Kidney (tissue), 13 donors: ENCODE measurements at regions not wholly inside any gene's neighbourhood (a gene's known extent, or its start where the extent isn't known, plus 50 kb on each side); places are given as distances from the start of the nearest gene placed in this dataset.

Experiments
- DNase-seq, 5 donors: peaks; one replicate each; pipeline ENCODE4 v3.0.0-alpha.2; 2013 to 2020
- FAIRE-seq: peaks from 2 replicates; lab custom pipeline; 2012; peaks lifted over from hg19 to GRCh38; lab: Jason Lieb, UNC
- H3K27ac ChIP-seq, 2 donors: one replicate each; pipeline ENCODE4 v1.7.0; 2013; ENCODE audit warnings: low read depth in 2 of 2, low read length in 2 of 2, inconsistent platforms in 1 of 2
- H3K27me3 ChIP-seq: one replicate; pipeline ENCODE4 v1.7.1; 2013; ENCODE audit warnings: low read length, inconsistent platforms; ENCODE audit not compliant: control insufficient read depth, insufficient read depth
- H3K36me3 ChIP-seq, 3 donors: one replicate each; pipeline versions ENCODE4 v1.7.0 to v1.7.1; 2013; ENCODE audit warnings: low read length in 3 of 3, control low read depth in 1 of 3, inconsistent platforms in 1 of 3; ENCODE audit not compliant: insufficient read depth in 3 of 3, control insufficient read depth in 2 of 3
- H3K4me1 ChIP-seq, 3 donors: one replicate each; pipeline versions ENCODE4 v1.7.0 to v1.7.1; 2013; ENCODE audit warnings: low read length in 3 of 3, inconsistent platforms in 1 of 3, low read depth in 1 of 3; ENCODE audit not compliant: control insufficient read depth in 2 of 3, insufficient read depth in 2 of 3
- H3K4me3 ChIP-seq, 3 donors: one replicate each; pipeline versions ENCODE4 v1.7.0 to v1.8.1; 2013; ENCODE audit warnings: low read length in 3 of 3, control low read depth in 1 of 3, inconsistent platforms in 1 of 3
- H3K9ac ChIP-seq, 3 donors: one replicate each; pipeline versions ENCODE4 v1.7.0 to v1.7.1; 2013; ENCODE audit warnings: low read length in 3 of 3, control low read depth in 1 of 3, inconsistent platforms in 1 of 3
- H3K9me3 ChIP-seq, 3 donors: one replicate each; pipeline versions ENCODE4 v1.7.0 to v1.7.1; 2013; ENCODE audit warnings: low read length in 3 of 3, control low read depth in 1 of 3, inconsistent platforms in 1 of 3; ENCODE audit not compliant: control insufficient read depth in 2 of 3, insufficient read depth in 1 of 3
- CTCF ChIP-seq: IDR thresholded peaks from 3 replicates; pipeline ENCODE4 v1.5.1; 2012; ENCODE audit warnings: mild to moderate bottlenecking, moderate library complexity, borderline replicate concordance; ENCODE audit not compliant: insufficient read depth; ENCODE audit errors: extremely low read depth
- intact Hi-C: fragments of 100-400 bp; cut with DNase I; formaldehyde crosslinking; loops from one replicate; pipeline ENCODE4 v1.11.1; 2022
- donor health status: control.
- donor health status: control.
- donor health status: control.
- donor health status: control.
- donor health status: control.
- donor health status: DM: yes; HTN: yes; CAD: no.
- donor health status: Normal renal cell carcinoma (clear cell type).

DNA sequence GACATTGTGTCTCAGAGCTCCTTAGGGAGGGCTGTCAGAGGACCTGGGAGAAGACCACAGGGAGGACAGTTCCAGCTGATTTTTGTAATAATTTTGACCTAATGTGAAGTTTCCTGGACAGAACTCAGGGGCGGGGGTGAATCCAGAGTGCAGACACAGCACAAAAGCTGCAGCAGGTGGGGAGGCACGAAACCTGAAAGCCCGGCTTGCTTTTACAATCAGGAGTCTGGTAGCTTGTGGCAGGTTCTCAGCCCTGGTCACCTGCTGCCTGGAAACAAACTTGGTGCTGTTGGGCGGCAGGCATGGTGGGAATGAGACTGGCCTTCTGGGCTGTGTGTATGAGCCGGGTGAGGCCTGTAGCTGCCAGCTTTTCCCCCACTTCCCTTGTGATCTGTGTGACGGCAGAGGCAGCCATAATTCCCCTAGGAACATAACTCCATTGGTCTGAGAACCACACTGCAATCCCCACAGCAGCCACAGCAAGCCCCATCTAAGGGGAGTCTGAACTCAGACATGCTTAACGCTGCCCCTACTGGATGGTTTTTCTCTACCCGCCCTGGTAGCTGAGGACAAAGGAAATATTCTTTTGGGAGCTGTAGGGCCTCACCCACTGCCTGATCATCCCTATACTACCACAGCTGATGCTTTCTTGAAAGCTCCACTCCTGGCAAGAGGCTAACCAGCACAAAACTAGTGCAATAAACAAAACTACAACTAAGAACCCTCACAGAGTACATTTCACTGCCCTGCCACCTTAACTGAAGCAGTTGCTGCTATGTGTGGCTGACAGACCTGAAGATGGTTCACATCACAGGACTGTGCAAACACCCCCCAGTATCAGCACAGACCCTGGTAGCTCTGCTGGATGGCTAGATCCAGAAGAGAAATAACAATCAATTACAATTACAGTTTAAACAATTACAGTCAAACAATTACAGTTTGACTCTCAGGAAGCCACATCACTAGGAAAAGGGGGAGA is 1055.1 kb upstream of the GJE1 start:
- peak in 2 of 5 donors; percentile 14 to 28 for DNase-seq
- no peak overlapping the region for H3K4me3 ChIP-seq
- no peaks in the 10 kb centered on the region for H3K9me3 ChIP-seq
- no peak overlapping the region for H3K9ac ChIP-seq
- no peaks in the 10 kb centered on the region for H3K36me3 ChIP-seq
- TF ChIP-seq CTCF = no peak
- FAIRE-seq = no peak
- no peak overlapping the region for H3K27ac ChIP-seq
- intact Hi-C loops = no loop called here
- H3K27me3 ChIP-seq = no peaks in the 10 kb centered on the region
- H3K4me1 ChIP-seq = no peaks in the 10 kb centered on the region

DNA sequence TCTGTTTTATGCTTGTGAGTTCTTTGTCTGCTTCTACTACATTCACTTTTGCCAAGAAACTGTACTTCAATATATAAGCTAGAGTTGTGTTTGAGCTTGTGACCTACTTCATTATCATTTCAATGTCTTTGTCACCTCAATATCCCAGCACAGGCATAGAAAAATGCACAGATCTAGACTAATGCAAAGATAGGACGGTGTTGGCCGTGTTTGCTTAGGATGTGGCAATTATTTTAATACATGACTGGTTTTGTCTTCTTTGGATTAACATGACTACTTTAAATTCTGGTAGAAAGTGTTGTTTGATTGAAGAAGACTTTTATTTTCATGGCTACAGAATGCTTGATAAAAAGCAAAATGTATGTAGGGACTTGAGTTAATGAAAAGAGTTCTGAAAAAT is 1075.0 kb upstream of the GJE1 start:
- Histone ChIP-seq H3K36me3 (no peaks in the 10 kb centered on the region), H3K4me3 (no peak overlapping the region), H3K9me3 (no peaks in the 10 kb centered on the region), H3K4me1 (no peaks in the 10 kb centered on the region), H3K9ac (no peak overlapping the region), H3K27me3 (no peaks in the 10 kb centered on the region), H3K27ac (no peak overlapping the region)
- no peak for DNase-seq
- no peak for TF ChIP-seq CTCF
- FAIRE-seq = no peak
- intact Hi-C loops = no loop called here

DNA sequence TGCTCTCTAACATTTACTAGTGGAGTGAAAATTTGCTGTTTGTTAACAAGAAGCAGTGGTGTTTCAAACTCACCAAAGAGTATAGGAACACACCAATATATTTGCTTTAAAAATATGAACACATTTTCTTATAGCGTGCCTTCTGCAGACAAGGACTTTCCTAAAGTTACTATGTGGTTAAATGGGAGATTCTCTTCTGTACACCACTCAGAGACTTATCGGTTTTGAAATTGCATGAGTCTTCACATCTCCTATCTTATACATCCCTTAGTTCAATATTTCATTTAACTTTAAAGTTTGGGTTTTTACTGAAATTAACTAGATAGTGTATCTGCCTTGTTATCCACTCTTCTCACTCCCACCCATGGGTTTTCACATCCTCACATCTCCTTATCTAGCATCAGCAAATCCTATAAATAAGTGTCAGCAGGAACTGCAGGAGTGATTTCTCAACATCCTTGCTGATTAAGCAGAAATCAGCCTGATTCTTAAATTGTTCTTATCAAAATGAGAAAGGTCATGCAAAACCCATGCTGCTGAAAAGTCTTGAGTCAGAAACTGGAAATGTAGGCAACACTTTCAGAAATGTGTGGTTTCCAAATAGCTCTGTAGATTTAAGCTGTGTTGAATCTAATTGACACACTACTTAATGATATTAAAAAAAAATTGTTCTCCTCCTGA is 1075.6 kb upstream of the GJE1 start:
- DNase-seq (no peak), FAIRE-seq (no peak)
- H3K4me1 ChIP-seq = no peaks in the 10 kb centered on the region
- H3K27ac ChIP-seq = no peak overlapping the region
- H3K9me3 ChIP-seq = no peaks in the 10 kb centered on the region
- intact Hi-C loops = no loop called here
- H3K4me3 ChIP-seq = no peak overlapping the region
- no peaks in the 10 kb centered on the region for H3K36me3 ChIP-seq
- H3K27me3 ChIP-seq = no peaks in the 10 kb centered on the region
- H3K9ac ChIP-seq = no peak overlapping the region
- TF ChIP-seq CTCF = no peak
